Large intestine (tissue), 3 donors: ENCODE measurements at regions not wholly inside any gene's neighbourhood (a gene's known extent, or its start where the extent isn't known, plus 50 kb on each side); places are given as distances from the start of the nearest gene placed in this dataset.

Source experiments
- DNase-seq, 2 donors: peaks; one replicate each; pipeline versions ENCODE4 v3.0.0 to v3.0.0-alpha.2; 2013
- H3K27ac ChIP-seq: one replicate; pipeline ENCODE4 v1.5.1; 2013; ENCODE audit warnings: low read length
- H3K27me3 ChIP-seq: 2 replicates; pipeline ENCODE4 v1.6.1; 2013; ENCODE audit warnings: low read length; ENCODE audit not compliant: control insufficient read depth, insufficient read depth
- H3K36me3 ChIP-seq: 2 replicates; pipeline ENCODE4 v1.6.1; 2013; ENCODE audit warnings: low read length; ENCODE audit not compliant: control insufficient read depth, insufficient read depth
- H3K4me1 ChIP-seq: one replicate; pipeline ENCODE4 v1.6.1; 2013; ENCODE audit warnings: low read length; ENCODE audit not compliant: control insufficient read depth, insufficient read depth
- H3K4me3 ChIP-seq: one replicate; pipeline ENCODE4 v1.5.1; 2013; ENCODE audit warnings: low read length
- H3K9me3 ChIP-seq: one replicate; pipeline ENCODE4 v1.6.1; 2013; ENCODE audit warnings: mild to moderate bottlenecking, low read depth, low read length, moderate library complexity; ENCODE audit not compliant: control insufficient read depth
- WGBS: methylation state at CpG from one replicate; pipeline ENCODE4 v1.1.5; 2013; ENCODE audit warnings: low lambda C conversion rate; ENCODE audit not compliant: insufficient coverage; 5-methylcytosine and 5-hydroxymethylcytosine counted together

DNA sequence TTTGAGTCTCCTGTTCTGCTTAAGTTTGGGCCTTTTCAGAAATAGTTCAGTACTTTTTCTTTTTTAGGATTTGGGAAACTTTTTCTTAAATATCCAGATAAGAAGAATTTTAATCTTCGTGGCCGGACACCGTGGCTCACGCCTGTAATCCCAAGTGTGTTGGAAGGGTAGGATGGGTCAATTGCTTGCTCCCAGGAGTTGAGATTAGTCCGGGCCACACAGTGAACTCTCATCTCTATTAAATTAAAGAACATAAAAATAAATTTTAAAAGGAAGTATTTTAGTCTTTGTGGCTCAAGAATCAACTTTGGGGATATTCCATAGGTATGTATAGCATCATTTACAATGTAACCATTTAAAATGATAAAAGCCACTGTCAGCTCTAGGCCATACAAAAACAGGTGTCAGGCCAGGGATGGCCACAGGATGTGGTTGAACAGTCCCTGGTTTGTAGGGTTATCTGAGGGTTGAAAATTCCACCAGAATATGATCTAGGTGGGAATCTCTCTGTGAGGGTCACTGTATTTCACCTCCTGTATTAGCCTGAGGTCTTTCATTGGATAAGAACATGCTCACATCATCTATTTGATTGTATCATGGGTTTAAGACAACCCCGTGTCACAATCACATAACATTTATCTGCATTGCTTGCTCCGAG is 115.6 kb downstream of the GGTLC2 start:
- no peak overlapping the region for H3K27ac ChIP-seq

DNA sequence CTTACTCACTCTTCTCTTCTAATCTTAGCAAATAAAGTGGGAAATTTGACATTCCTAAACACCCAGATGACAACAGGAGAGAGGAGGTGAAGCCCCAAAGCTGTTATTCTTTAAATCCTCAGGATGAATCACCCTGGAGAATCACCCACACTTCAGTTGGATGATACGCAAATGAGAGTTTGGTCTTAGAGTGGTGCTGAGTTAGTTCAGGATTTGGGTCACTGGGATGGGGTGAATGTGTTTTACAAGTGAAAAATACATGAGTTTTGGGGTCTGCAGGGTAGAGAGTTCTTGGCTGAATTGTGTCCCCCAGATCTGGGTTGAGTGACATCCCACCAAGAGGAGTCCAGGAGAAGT is 117.2 kb downstream of the GGTLC2 start:
- H3K4me1 ChIP-seq, result no peaks in the 10 kb centered on the region
- no peaks in the 10 kb centered on the region for H3K9me3 ChIP-seq
- WGBS, result no CpG with 5 or more reads among the region's 1 CpG
- no peaks in the 10 kb centered on the region for H3K36me3 ChIP-seq
- H3K27me3 ChIP-seq, result no peaks in the 10 kb centered on the region
- no peak overlapping the region for H3K27ac ChIP-seq
- H3K4me3 ChIP-seq, result no peak overlapping the region
- no peak for DNase-seq

More for the DNA sequence above, 115.6 kb downstream of the GGTLC2 start:
- Histone ChIP-seq H3K36me3 (no peaks in the 10 kb centered on the region), H3K4me3 (no peak overlapping the region), H3K4me1 (no peaks in the 10 kb centered on the region), H3K9me3 (no peaks in the 10 kb centered on the region), H3K27me3 (no peaks in the 10 kb centered on the region)
- 50% methylated on average over 2 of the region's 7 CpGs for WGBS
- DNase-seq, result no peak

DNA sequence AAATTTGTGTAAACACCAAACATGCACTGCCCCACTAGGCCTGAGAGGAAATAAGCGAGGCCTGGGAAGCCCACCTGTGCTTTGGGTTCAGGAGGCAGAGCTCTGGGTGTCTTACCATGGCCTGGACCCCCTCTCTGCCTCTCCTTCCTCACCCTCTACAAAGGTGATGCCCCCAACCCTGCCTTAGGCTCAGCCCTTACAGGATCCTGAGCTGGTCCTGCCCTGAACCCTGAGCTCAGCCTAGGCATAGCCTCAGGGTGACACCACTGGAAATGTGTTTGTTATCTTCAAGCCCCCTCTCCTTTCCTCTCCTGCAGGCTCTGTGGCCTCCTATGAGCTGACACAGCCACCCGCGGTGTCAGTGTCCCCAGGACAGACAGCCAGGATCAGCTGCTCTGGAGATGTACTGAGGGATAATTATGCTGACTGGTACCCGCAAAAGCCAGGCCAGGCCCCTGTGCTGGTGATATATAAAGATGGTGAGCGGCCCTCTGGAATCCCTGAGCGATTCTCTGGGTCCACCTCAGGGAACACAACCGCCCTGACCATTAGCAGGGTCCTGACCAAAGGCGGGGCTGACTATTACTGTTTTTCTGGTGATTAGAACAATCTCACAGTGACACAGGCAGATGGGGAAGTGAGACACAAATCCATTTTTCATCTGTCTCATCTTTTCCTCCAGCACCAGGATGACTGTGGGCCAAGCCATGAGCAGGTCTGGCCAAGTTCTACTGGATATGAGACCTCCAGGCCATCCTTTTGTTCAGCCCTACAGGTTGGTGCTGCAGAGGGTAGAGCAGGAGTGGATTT is 117.8 kb downstream of the GGTLC2 start:
- H3K4me3 ChIP-seq, result no peak overlapping the region
- WGBS, result no CpG with 5 or more reads among the region's 8 CpGs
- no peaks in the 10 kb centered on the region for H3K4me1 ChIP-seq
- no peak overlapping the region for H3K27ac ChIP-seq
- H3K36me3 ChIP-seq, result no peaks in the 10 kb centered on the region
- H3K27me3 ChIP-seq, result no peaks in the 10 kb centered on the region
- H3K9me3 ChIP-seq, result no peaks in the 10 kb centered on the region
- DNase-seq, result no peak

DNA sequence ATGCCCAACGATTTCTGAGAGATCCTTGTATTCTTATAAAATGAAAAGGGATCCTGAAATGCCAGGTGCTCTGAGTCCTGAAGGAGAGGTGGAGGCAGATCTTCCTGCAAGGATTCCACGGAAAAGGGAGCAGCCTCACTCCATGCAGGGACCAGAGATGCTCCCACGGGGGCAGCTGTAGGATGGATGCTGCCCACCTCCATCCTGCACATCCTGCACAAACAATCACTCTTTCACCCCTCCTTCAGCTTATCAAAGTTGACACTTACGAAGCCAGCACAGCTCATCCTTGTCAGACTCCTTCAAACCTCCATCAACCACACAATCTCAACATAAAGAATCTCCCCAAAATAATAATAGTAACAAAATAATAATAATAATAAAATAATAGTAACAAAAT is 119.1 kb downstream of the GGTLC2 start:
- H3K9me3 ChIP-seq, result no peaks in the 10 kb centered on the region
- no peak for DNase-seq
- no CpG with 5 or more reads among the region's 4 CpGs for WGBS
- H3K36me3 ChIP-seq, result no peaks in the 10 kb centered on the region
- H3K4me3 ChIP-seq, result no peak overlapping the region
- H3K27me3 ChIP-seq, result no peaks in the 10 kb centered on the region
- H3K27ac ChIP-seq, result no peak overlapping the region
- no peaks in the 10 kb centered on the region for H3K4me1 ChIP-seq

DNA sequence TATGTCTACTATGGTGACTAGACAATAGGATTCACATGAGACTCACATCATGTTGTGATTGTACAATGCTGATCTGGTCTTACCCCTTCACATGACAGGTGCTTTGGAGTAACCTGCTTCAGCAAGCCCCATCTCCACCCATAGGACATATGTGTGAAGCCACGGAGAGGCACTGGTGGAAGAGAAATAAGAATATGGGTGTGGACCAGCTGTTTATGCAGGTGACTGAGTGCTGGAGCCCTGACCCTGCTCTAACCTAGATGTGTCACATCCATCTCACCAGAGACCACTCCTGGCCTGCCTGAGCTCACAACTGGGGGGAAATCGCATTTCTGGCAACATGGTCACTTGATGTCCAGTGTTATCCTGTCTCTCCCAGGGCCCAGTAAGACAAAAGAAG is 119.7 kb downstream of the GGTLC2 start:
- Histone ChIP-seq H3K36me3 (no peaks in the 10 kb centered on the region), H3K27me3 (no peaks in the 10 kb centered on the region), H3K4me3 (no peak overlapping the region), H3K4me1 (no peaks in the 10 kb centered on the region), H3K9me3 (no peaks in the 10 kb centered on the region), H3K27ac (no peak overlapping the region)
- no peak for DNase-seq
- WGBS, result no CpG with 5 or more reads among the region's 2 CpGs

DNA sequence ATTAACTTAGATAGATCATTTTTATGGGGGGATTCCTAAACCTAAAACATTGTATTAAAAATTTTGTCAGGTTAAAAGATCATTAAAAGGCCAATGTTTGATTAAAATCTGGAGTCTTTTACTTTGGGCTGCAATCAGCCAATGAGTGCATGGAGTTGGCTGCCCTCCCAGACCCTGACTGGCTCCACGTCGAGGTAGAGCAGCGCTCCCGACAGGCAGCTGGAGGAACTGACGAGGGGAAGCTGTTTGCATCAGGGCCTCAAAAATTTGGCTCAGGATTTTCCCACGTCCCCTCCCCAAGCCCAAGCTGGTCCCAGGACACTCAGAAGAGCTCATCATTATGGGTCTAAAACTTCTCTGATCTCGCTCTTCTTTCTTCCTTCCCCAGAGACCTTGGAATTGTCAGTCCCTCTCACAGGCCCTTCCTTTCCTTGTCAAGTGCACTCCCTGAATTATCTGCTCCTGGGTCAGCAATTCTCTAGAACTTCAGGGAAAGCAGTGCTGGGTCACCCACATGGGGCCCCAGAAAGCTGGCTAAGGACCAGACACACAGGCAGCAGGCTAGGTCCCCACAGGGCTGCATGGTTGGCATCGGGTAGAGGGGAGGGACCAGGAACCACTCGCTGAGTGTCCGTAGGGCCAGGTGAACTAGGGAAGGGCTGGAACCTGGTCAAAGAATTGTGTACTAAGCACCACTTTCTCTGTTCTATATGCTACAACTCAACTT is 119.6 kb upstream of the IGLL5 start:
- H3K36me3 ChIP-seq, result no peaks in the 10 kb centered on the region
- no peaks in the 10 kb centered on the region for H3K4me1 ChIP-seq
- WGBS, result no CpG with 5 or more reads among the region's 10 CpGs
- no peaks in the 10 kb centered on the region for H3K9me3 ChIP-seq
- no peak overlapping the region for H3K4me3 ChIP-seq
- DNase-seq, result no peak
- H3K27me3 ChIP-seq, result no peaks in the 10 kb centered on the region
- no peak overlapping the region for H3K27ac ChIP-seq

DNA sequence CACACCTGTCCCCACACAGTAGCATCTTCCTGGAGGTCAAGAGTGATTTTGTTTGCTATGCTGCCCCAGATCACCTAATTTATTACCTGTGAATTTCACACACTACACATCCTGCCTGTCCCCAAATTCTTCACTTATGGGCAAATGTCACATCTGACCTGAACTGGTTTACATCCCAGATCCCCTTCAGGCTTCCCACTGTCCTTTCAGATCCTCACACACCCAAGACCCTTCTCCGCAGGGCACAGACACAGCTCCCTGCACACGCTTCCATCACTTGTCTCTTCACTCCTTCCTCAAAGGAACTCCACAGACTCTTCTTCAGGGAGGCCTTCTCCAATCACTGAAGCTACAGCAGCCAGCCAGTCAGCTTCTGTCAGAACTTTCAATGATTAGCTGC is 118.7 kb upstream of the IGLL5 start:
- H3K27me3 ChIP-seq, result no peaks in the 10 kb centered on the region
- no peaks in the 10 kb centered on the region for H3K36me3 ChIP-seq
- no peak for DNase-seq
- H3K27ac ChIP-seq, result no peak overlapping the region
- no CpG with 5 or more reads among the region's 2 CpGs for WGBS
- H3K4me1 ChIP-seq, result no peaks in the 10 kb centered on the region
- no peaks in the 10 kb centered on the region for H3K9me3 ChIP-seq
- no peak overlapping the region for H3K4me3 ChIP-seq

DNA sequence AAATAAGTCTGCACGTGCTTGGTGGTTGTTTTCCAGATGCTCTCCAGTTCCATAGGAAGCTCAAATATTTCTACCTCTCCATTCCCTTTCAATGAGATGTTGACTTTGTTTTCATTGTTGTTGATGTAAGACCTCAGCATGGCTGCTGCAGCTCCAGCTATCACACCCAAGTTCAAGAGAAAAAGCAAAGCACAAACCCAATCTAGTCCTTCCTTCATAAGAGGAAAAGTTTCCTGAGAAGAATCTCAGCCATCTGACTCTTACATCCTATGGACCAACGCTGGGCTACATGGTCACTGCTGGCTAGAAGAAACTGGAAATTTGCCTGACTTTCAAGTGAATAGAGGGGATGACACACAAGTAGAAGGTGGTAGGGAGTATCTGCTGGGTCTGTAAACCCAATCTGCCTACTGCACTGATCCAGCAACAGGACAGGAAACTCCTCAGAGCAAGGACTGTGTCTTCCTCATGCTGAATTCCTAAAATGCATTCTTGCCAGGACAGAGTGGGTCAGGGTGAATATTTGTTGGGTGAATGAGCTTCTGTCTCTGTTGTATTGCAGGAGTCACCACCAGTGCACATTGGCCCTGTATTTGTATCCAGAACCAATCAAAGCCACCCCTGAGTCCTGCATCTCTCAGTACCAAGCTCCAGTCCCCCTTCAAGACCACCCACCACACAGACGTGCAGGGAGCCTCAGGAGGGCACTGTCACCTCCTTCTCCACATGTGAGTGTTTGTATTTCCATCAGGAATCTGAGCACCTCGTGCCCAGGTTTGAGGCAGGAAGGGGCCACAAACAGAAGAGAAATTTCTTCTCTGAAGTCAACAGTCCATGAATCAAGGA is 118.0 kb upstream of the IGLL5 start:
- no peak for DNase-seq
- Histone ChIP-seq H3K4me3 (no peak overlapping the region), H3K36me3 (no peaks in the 10 kb centered on the region), H3K9me3 (no peaks in the 10 kb centered on the region), H3K27me3 (no peaks in the 10 kb centered on the region), H3K4me1 (no peaks in the 10 kb centered on the region), H3K27ac (no peak overlapping the region)
- no CpG with 5 or more reads among the region's 4 CpGs for WGBS

DNA sequence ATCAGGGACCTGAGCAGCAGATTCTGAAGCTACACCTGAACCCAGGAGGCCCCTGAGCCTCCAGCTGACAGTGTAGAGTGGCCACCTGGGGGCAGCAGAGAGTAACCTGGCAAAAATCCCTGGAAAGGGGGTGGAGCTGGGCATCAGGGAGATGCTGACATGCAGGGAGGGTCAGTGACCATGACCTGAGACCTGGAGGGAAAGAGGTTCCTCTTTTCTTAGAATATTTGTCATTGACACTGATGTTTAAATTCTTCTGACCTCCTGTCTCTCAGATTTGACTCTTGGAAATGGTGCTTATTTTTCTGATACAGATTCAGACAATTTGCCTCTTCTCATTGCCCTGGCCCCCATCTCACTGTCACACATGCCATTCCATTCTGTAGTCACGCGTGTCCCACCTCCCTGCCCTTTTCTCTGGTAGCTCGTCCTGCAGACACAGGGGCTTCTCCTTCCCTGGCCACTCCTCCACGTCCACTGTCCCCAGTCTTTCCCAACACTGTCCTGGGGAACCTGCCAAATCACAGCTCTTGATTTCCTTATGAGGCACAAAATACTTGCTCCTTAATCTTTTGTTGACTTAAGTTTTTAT is 117.2 kb upstream of the IGLL5 start:
- H3K9me3 ChIP-seq, result no peaks in the 10 kb centered on the region
- no peaks in the 10 kb centered on the region for H3K27me3 ChIP-seq
- no peaks in the 10 kb centered on the region for H3K36me3 ChIP-seq
- H3K27ac ChIP-seq, result no peak overlapping the region
- H3K4me1 ChIP-seq, result no peaks in the 10 kb centered on the region
- H3K4me3 ChIP-seq, result no peak overlapping the region
- no CpG with 5 or more reads among the region's 4 CpGs for WGBS
- DNase-seq, result peak; percentile 37 to 44

DNA sequence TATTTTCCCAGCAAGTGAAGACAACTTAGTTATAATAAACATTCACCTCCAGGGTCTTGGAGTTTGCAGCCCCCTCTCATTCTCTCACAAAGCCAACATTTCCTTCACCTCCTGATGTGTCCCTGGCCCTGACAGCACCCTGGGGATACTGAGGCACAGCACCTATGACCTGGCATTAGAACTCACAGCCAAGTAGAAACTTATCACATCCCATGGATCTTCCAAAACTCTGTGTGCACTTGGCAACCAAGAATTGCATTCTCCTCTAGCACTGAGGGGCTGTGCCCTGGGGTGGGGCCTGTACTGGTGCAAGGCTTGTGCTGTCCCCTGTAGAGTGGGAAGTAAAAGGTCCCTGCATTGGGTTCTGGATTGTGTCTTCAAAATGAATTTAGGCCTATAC is 116.7 kb upstream of the IGLL5 start:
- Histone ChIP-seq H3K4me3 (no peak overlapping the region), H3K27me3 (no peaks in the 10 kb centered on the region), H3K27ac (no peak overlapping the region), H3K4me1 (no peaks in the 10 kb centered on the region), H3K36me3 (no peaks in the 10 kb centered on the region), H3K9me3 (no peaks in the 10 kb centered on the region)
- no peak for DNase-seq
